ENCODE measurements at regions not wholly inside any gene's neighbourhood (a gene's known extent, or its start where the extent isn't known, plus 50 kb on each side); places are given as distances from the start of the nearest gene placed in this dataset.

GRCh38 chr6:88232753-88233152 is 66.6 kb upstream of the CNR1 start:
- DNase-seq = no peak

- DNase-seq = no peak
Observed at GRCh38 chr6:88223298-88223697, 57.2 kb upstream of the CNR1 start.

DNA sequence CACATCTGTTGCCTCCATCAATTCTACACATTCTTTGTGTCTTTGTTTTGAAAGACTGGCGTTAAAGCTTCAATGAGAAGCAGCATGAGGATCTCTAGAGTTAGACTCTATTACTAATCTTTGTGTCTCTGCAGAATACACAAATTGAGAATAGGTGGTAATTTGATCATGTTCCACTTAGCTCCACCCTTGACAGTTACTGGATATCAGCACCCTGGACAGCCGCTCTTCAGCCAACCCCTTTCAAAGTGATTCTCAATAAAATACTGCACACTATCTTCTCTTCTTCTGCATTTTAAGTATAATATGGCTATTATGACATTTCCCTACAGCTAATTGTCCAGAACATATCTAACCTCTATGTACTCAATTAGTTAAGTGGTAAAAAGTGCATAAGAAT is 54.3 kb upstream of the CNR1 start:
- peak in 1 of 2 experiments; percentile 9 for DNase-seq

DNA sequence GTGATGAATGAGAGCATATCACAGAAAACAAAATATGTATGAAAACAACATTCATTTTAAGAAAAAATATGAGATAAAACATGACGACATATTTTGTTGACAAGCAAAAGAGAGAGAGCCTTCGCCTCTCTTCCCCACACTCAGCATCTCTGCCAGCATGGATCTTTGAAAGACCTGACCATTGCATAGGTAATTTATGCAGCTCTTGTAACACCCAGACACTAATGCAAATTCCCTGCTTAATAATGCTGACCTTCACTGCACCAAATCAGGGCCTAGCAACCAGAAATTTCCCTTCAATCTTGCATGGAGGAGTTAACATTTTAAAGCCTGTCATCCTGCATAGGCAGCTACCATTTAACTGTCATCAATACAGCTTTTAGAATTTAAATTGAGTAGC is 50.0 kb upstream of the CNR1 start:
- peak; percentile 19 to 58 for DNase-seq
